ENCODE measurements at regions not wholly inside any gene's neighbourhood (a gene's known extent, or its start where the extent isn't known, plus 50 kb on each side); places are given as distances from the start of the nearest gene placed in this dataset.

DNA sequence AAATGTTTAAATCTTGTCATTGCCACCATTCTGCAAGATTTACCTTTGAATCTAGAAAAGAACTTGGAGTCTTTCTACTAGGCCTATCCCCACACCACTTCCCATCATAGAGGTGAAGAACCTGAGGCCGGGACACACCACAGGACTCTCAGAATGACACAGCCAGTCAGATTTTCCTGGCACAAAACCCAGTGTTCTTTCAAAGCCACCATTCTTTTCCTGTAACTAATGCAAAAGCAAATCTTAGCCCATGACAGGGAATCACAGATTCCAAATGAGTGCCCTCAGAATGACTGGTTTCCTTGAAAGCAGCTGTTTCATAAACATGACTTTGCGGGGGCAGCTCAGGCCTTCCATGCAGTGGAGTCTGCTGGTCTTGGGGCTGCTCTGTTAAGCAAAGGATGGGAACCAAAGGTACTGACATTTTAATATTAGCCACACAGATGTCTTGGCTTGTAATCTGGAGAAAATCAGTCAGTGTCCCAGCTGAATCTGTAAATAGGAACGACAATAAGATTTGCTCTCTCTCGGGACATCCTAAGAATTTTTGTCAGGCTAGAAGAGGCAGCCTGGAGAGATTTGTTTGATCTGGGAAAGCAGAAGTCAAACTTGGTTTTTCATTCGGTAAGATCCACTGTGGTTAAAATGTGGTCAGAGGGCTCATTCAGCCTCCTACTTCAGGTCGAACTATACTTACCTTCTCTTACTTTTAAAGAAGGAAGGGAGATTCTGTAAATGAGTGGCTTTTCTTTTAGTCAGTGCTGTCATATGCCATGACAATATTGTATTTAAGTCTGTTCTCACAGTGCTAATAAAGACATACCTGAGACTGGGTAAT is 115.1 kb downstream of the PALM2AKAP2 start:
- H3K23ac ChIP-seq (ENCODE audit: low read depth, low read length): no peak overlapping the region
- no peak overlapping the region for H3K27ac ChIP-seq (ENCODE audit: insufficient read depth, low read length)
- H3K27me3 ChIP-seq (ENCODE audit: control insufficient read depth, insufficient read depth, low read length): no peaks in the 10 kb centered on the region
- H3K79me1 ChIP-seq (ENCODE audit: low read depth in 1 of 2, low read length in 2 of 2): peaks cover 8 to 31% of the 10 kb centered on the region in 2 experiments; a peak in 3 of 4 replicates
- BruUV-seq (replicated peaks): no TSS peak
- no peak overlapping the region for H2BK20ac ChIP-seq (ENCODE audit: low read depth, low read length)
- no peak overlapping the region; the same call in 2 of the 3 replicates for H2BK15ac ChIP-seq (ENCODE audit: low read depth, low read length)
- H3K36me3 ChIP-seq (ENCODE audit: control insufficient read depth, insufficient read depth, low read length): no peaks in the 10 kb centered on the region
- no peak overlapping the region for H2BK120ac ChIP-seq (ENCODE audit: low read depth, low read length)
- intact Hi-C loops (cut with micrococcal nuclease) (no loop called here), dilution Hi-C loops (cut with HindIII; ENCODE audit: low sequenced_read_pairs, unreplicated experiment) (no loop called here), in situ Hi-C loops (cut with MboI; ENCODE audit: low sequenced_read_pairs) (loop anchor here (5.0 kb wide), 1 partner anchor 323 kb away; no protein-coding TSS in a partner anchor)
- H3K9me1 ChIP-seq (ENCODE audit: insufficient read depth, low read length): peaks cover 19% of the 10 kb centered on the region
- no peak overlapping the region for H3K4me3 ChIP-seq (ENCODE audit: insufficient read depth, low read depth, low read length)
- no peak overlapping the region for H4K91ac ChIP-seq (ENCODE audit: insufficient read depth, low read depth, low read length)
- no peak overlapping the region for H3K9ac ChIP-seq (ENCODE audit: low read depth, low read length)
- ATAC-seq (ENCODE audit: low read depth) (peak; percentile 91), DNase-seq (peak; percentile 89)
- peaks cover 12% of the 10 kb centered on the region; the same call in 1 of the 2 replicates for H4K20me1 ChIP-seq (ENCODE audit: insufficient read depth, low read length)
- TF ChIP-seq RFX5 (IDR thresholded peaks at IDR 0.05; ENCODE audit: low read depth, low read length) (no peak), POLR2A (IDR thresholded peaks at IDR 0.05; ENCODE audit: low read depth, low read length) (no peak), MAFK (IDR thresholded peaks at IDR 0.05; ENCODE audit: low read depth, low read length) (no peak), RCOR1 (IDR thresholded peaks at IDR 0.05; ENCODE audit: insufficient replicate concordance, low read length) (no peak), MAZ (IDR thresholded peaks at IDR 0.05; ENCODE audit: borderline replicate concordance, low read depth, low read length) (0 out of 2 replicates have a peak, but pooled peaks have one; percentile 25), NFE2L2 (IDR thresholded peaks at IDR 0.05; ENCODE audit: low read depth, low read length) (peak; percentile 53; the same call in 1 of the 2 replicates), FOS (IDR thresholded peaks at IDR 0.05; ENCODE audit: low read depth, low read length) (0 out of 2 replicates have a peak, but pooled peaks have one; percentile 34), CEBPB (IDR thresholded peaks at IDR 0.05; ENCODE audit: low read depth, low read length) (peak; percentile 48; the same call in 1 of the 2 replicates)
- TF ChIP-seq, protein P1, sequence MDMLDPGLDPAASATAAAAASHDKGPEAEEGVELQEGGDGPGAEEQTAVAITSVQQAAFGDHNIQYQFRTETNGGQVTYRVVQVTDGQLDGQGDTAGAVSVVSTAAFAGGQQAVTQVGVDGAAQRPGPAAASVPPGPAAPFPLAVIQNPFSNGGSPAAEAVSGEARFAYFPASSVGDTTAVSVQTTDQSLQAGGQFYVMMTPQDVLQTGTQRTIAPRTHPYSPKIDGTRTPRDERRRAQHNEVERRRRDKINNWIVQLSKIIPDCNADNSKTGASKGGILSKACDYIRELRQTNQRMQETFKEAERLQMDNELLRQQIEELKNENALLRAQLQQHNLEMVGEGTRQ (IDR thresholded peaks at IDR 0.05; ENCODE audit: low read depth, low read length): no peak
- no peak overlapping the region; the same call in 1 of the 2 replicates for H3K56ac ChIP-seq (ENCODE audit: extremely low read depth, insufficient read depth, low read length)
- no peak overlapping the region for H3K4me2 ChIP-seq (ENCODE audit: low read depth, low read length)
- ChIA-PET POLR2A (ENCODE audit: unreplicated experiment) (no interaction called here), CTCF (interaction anchor here (0.9 to 1.0 kb wide), 2 partner anchors 8 to 267 kb away, joined by 3 read pairs; no protein-coding TSS in a partner anchor)
- no peak overlapping the region for H2AFZ ChIP-seq (replicated peaks; ENCODE audit: low read length, poor library complexity)
- H2AK5ac ChIP-seq (ENCODE audit: low read depth, low read length): no peak overlapping the region
- H4K8ac ChIP-seq (ENCODE audit: low read depth in 2 of 2, low read length in 2 of 2): no peak overlapping the region
- H3K14ac ChIP-seq (replicated peaks; ENCODE audit: low read depth, low read length): no peak overlapping the region
- 0% methylated on average over 1 of the region's 6 CpGs; no CpG with 5 or more reads in 1 of the 2 experiments for WGBS, 2 experiments (ENCODE audit: extremely low coverage in 2 of 2, insufficient read length in 1 of 2)
- H3K4me1 ChIP-seq (ENCODE audit: control insufficient read depth, insufficient read depth, low read length): peaks cover 5% of the 10 kb centered on the region; the same call in 1 of the 2 replicates
- peak overlapping the region; percentile 8 for H2BK5ac ChIP-seq (ENCODE audit: low read depth, low read length, poor library complexity, severe bottlenecking)
- no peaks in the 10 kb centered on the region for H3K9me3 ChIP-seq (ENCODE audit: control insufficient read depth, insufficient read depth, low read length)
- H2AK9ac ChIP-seq (replicated peaks; ENCODE audit: low read depth, low read length, poor library complexity): no peak overlapping the region
- H3K4ac ChIP-seq (ENCODE audit: low read depth, low read length): no peak overlapping the region
- H4K5ac ChIP-seq (ENCODE audit: low read depth, low read length): no peak overlapping the region
- no peak overlapping the region for H3K18ac ChIP-seq (ENCODE audit: low read depth, low read length)

All from IMR-90 (cell line).